ENCODE measurements at regions not wholly inside any gene's neighbourhood (a gene's known extent, or its start where the extent isn't known, plus 50 kb on each side); places are given as distances from the start of the nearest gene placed in this dataset.

DNA sequence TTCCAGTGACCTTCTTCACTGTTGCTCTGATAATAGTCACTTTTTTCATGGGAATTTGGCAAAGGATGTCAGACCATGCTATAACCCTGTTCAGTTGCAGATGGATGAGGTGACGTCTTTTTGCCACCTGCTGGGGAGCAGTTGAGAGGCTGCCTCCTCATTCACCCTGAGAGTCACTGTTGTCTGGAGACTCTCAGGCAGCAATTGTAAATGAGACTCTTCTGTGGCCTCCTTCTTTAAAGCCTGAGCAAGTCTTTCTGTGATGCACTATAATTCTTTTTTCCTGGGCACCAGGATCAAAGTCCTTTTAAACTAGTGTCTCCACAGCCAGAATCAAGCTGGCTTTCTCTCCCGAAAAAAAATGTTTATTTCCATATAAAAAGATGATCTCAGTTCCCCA lies 345.1 kb downstream of the ARL4A start:
- intact Hi-C loops (cut with DNase I): no loop called here
- DNase-seq (no peak), FAIRE-seq (no peak)
- Histone ChIP-seq H3K27me3 (ENCODE audit: control insufficient read depth, insufficient read depth, low read length) (no peaks in the 10 kb centered on the region), H3K9ac (ENCODE audit: low read length in 3 of 3) (no peak overlapping the region), H3K9me3 (ENCODE audit: control insufficient read depth in 2 of 3, insufficient read depth in 1 of 3, low read length in 3 of 3) (no peaks in the 10 kb centered on the region), H3K4me3 (ENCODE audit: low read length in 3 of 3) (no peak overlapping the region), H3K36me3 (ENCODE audit: control insufficient read depth in 2 of 3, insufficient read depth in 3 of 3, low read length in 3 of 3) (no peaks in the 10 kb centered on the region), H3K4me1 (ENCODE audit: control insufficient read depth in 2 of 3, insufficient read depth in 2 of 3, low read depth in 1 of 3, low read length in 3 of 3) (no peaks in the 10 kb centered on the region), H3K27ac (ENCODE audit: low read depth in 2 of 2, low read length in 2 of 2) (no peak overlapping the region)
- TF ChIP-seq, protein P1, sequence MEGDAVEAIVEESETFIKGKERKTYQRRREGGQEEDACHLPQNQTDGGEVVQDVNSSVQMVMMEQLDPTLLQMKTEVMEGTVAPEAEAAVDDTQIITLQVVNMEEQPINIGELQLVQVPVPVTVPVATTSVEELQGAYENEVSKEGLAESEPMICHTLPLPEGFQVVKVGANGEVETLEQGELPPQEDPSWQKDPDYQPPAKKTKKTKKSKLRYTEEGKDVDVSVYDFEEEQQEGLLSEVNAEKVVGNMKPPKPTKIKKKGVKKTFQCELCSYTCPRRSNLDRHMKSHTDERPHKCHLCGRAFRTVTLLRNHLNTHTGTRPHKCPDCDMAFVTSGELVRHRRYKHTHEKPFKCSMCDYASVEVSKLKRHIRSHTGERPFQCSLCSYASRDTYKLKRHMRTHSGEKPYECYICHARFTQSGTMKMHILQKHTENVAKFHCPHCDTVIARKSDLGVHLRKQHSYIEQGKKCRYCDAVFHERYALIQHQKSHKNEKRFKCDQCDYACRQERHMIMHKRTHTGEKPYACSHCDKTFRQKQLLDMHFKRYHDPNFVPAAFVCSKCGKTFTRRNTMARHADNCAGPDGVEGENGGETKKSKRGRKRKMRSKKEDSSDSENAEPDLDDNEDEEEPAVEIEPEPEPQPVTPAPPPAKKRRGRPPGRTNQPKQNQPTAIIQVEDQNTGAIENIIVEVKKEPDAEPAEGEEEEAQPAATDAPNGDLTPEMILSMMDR (IDR thresholded peaks at IDR 0.05; ENCODE audit: borderline replicate concordance, extremely low read depth, insufficient read depth): no peak

GRCh38 chr7:13034693-13035092 lies 347.3 kb downstream of the ARL4A start:
- H3K9me3 ChIP-seq (ENCODE audit: control insufficient read depth in 2 of 3, insufficient read depth in 1 of 3, low read length in 3 of 3): no peaks in the 10 kb centered on the region
- H3K36me3 ChIP-seq (ENCODE audit: control insufficient read depth in 2 of 3, insufficient read depth in 3 of 3, low read length in 3 of 3): no peaks in the 10 kb centered on the region
- intact Hi-C loops (cut with DNase I): no loop called here
- FAIRE-seq (no peak), DNase-seq (no peak)
- H3K27me3 ChIP-seq (ENCODE audit: control insufficient read depth, insufficient read depth, low read length): no peaks in the 10 kb centered on the region
- H3K4me3 ChIP-seq (ENCODE audit: low read length in 3 of 3): no peak overlapping the region
- no peak overlapping the region for H3K9ac ChIP-seq (ENCODE audit: low read length in 3 of 3)
- TF ChIP-seq, protein P1 (IDR thresholded peaks at IDR 0.05; ENCODE audit: borderline replicate concordance, extremely low read depth, insufficient read depth): no peak
- H3K27ac ChIP-seq (ENCODE audit: low read depth in 2 of 2, low read length in 2 of 2): no peak overlapping the region
- no peaks in the 10 kb centered on the region for H3K4me1 ChIP-seq (ENCODE audit: control insufficient read depth in 2 of 3, insufficient read depth in 2 of 3, low read depth in 1 of 3, low read length in 3 of 3)

DNA sequence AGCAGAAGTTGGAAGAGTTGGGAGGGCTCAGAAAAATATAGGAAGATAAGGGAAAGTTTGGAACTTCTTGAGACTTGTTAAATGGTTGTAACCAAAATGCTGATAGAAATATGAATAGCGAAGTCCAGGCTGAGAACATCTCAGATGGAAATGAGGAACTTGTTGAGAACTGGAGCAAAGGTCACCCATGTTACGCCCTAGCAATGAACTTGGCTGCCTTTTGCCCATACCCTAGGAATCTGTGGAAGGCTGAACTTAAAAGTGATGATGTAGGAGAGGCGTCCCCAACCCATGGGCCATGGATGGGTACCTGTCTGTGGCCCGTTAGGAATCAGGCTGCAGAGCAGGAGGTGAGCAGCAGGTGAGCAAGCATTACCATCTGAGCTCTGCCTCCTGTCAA lies 347.8 kb downstream of the ARL4A start:
- TF ChIP-seq, protein P1 (IDR thresholded peaks at IDR 0.05; ENCODE audit: borderline replicate concordance, extremely low read depth, insufficient read depth): no peak
- H3K27ac ChIP-seq (ENCODE audit: low read depth in 2 of 2, low read length in 2 of 2): no peak overlapping the region
- H3K9me3 ChIP-seq (ENCODE audit: control insufficient read depth in 2 of 3, insufficient read depth in 1 of 3, low read length in 3 of 3): no peaks in the 10 kb centered on the region
- intact Hi-C loops (cut with DNase I): no loop called here
- H3K27me3 ChIP-seq (ENCODE audit: control insufficient read depth, insufficient read depth, low read length): no peaks in the 10 kb centered on the region
- DNase-seq: no peak
- H3K36me3 ChIP-seq (ENCODE audit: control insufficient read depth in 2 of 3, insufficient read depth in 3 of 3, low read length in 3 of 3): no peaks in the 10 kb centered on the region
- no peak for FAIRE-seq
- no peaks in the 10 kb centered on the region for H3K4me1 ChIP-seq (ENCODE audit: control insufficient read depth in 2 of 3, insufficient read depth in 2 of 3, low read depth in 1 of 3, low read length in 3 of 3)
- no peak overlapping the region for H3K4me3 ChIP-seq (ENCODE audit: low read length in 3 of 3)
- no peak overlapping the region for H3K9ac ChIP-seq (ENCODE audit: low read length in 3 of 3)

DNA sequence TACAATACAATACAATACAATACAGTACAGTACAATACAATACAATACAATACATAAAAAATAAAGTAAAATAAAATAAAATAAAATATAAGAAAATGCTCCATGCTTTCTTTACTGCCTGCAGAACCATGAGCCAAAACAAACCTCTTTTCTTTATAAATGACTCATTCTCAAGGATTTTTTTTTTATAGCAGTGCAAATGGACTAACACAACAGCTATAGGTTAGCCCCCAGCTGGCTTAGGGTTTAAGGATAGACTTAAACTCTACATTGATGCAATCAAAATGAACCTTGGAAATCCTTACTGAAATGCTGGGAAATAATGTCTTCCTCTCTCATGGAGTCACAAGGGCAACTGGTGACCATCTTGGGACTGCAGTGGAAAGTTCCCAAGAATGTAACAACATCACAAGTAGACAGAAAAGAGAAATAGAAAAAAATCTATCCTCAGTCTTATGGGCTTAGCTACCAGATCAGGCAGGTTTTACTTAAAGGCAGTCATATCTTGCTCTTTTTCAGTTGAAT lies 348.9 kb downstream of the ARL4A start:
- FAIRE-seq (no peak), DNase-seq (no peak)
- H3K36me3 ChIP-seq (ENCODE audit: control insufficient read depth in 2 of 3, insufficient read depth in 3 of 3, low read length in 3 of 3): no peaks in the 10 kb centered on the region
- intact Hi-C loops (cut with DNase I): no loop called here
- TF ChIP-seq, protein P1 (IDR thresholded peaks at IDR 0.05; ENCODE audit: borderline replicate concordance, extremely low read depth, insufficient read depth): no peak
- H3K9ac ChIP-seq (ENCODE audit: low read length in 3 of 3): no peak overlapping the region
- no peak overlapping the region for H3K27ac ChIP-seq (ENCODE audit: low read depth in 2 of 2, low read length in 2 of 2)
- H3K4me3 ChIP-seq (ENCODE audit: low read length in 3 of 3): no peak overlapping the region
- H3K4me1 ChIP-seq (ENCODE audit: control insufficient read depth in 2 of 3, insufficient read depth in 2 of 3, low read depth in 1 of 3, low read length in 3 of 3): no peaks in the 10 kb centered on the region
- no peaks in the 10 kb centered on the region for H3K9me3 ChIP-seq (ENCODE audit: control insufficient read depth in 2 of 3, insufficient read depth in 1 of 3, low read length in 3 of 3)
- H3K27me3 ChIP-seq (ENCODE audit: control insufficient read depth, insufficient read depth, low read length): no peaks in the 10 kb centered on the region
